Amygdala (tissue), 56 donors: ENCODE measurements at regions not wholly inside any gene's neighbourhood (a gene's known extent, or its start where the extent isn't known, plus 50 kb on each side); places are given as distances from the start of the nearest gene placed in this dataset.

Source experiments
- DNase-seq, 56 donors: peaks; one replicate each; lab custom pipeline; 2025; lab: John Stamatoyannopoulos, UW

GRCh38 chr13:105232439-105232838 lies 1303.0 kb downstream of the EFNB2 start:
- DNase-seq, result no peak

- no peak for DNase-seq
Observed at GRCh38 chr13:105232006-105232405, 1303.5 kb downstream of the EFNB2 start.

- no peak for DNase-seq
Observed at GRCh38 chr13:105231579-105231978, 1303.9 kb downstream of the EFNB2 start.

- DNase-seq, result no peak
Observed at GRCh38 chr13:105220881-105221280, 1314.6 kb downstream of the EFNB2 start.

GRCh38 chr13:105220063-105220462 lies 1315.4 kb downstream of the EFNB2 start:
- no peak for DNase-seq

- DNase-seq, result no peak
Observed at GRCh38 chr13:105219651-105220050, 1315.8 kb downstream of the EFNB2 start.

GRCh38 chr13:105213512-105213911 lies 1322.0 kb downstream of the EFNB2 start:
- no peak for DNase-seq

- no peak for DNase-seq
Observed at GRCh38 chr13:105207572-105208293, 1327.7 kb downstream of the EFNB2 start.

- peak in 11 of 56 donors; percentile 3 to 66 (median 16) for DNase-seq
Observed at GRCh38 chr13:105202354-105202753, 1333.1 kb downstream of the EFNB2 start.

- no peak for DNase-seq
Observed at GRCh38 chr13:105201351-105201750, 1334.1 kb downstream of the EFNB2 start.

GRCh38 chr13:105200181-105200580 lies 1335.3 kb downstream of the EFNB2 start:
- no peak for DNase-seq

GRCh38 chr13:105196052-105196451 lies 1339.4 kb downstream of the EFNB2 start:
- DNase-seq, result no peak

GRCh38 chr13:105193026-105193425 lies 1342.4 kb downstream of the EFNB2 start:
- DNase-seq, result peak in 4 of 56 donors; percentile 1 to 10 (median 2)

GRCh38 chr13:105184201-105184600 lies 1351.3 kb downstream of the EFNB2 start:
- DNase-seq, result peak in 2 of 56 donors; percentile 1 to 4

GRCh38 chr13:105177265-105177900 lies 1358.1 kb downstream of the EFNB2 start:
- DNase-seq, result peak in 3 of 56 donors; percentile 3 to 28 (median 10)

- no peak for DNase-seq
Observed at GRCh38 chr13:105170438-105170837, 1365.0 kb downstream of the EFNB2 start.

GRCh38 chr13:105168295-105168694 lies 1367.2 kb downstream of the EFNB2 start:
- DNase-seq, result no peak

- DNase-seq, result no peak
Observed at GRCh38 chr13:105167385-105167784, 1368.1 kb downstream of the EFNB2 start.

- no peak for DNase-seq
Observed at GRCh38 chr13:105165449-105166125, 1369.9 kb downstream of the EFNB2 start.

- no peak for DNase-seq
Observed at GRCh38 chr13:105159841-105160240, 1375.6 kb downstream of the EFNB2 start.

- DNase-seq, result no peak
Observed at GRCh38 chr13:105153611-105154010, 1381.9 kb downstream of the EFNB2 start.

- DNase-seq, result no peak
Observed at GRCh38 chr13:105151639-105152038, 1383.8 kb downstream of the EFNB2 start.
